HG03045 (cell line): ENCODE measurements at regions not wholly inside any gene's neighbourhood (a gene's known extent, or its start where the extent isn't known, plus 50 kb on each side); places are given as distances from the start of the nearest gene placed in this dataset.
"Not testable (repeated sequence)": the region's sequence is repeated elsewhere in the genome, so short reads cannot be mapped to it uniquely, and the experiment has no call there.

Experiments
- ATAC-seq: cut with Tn5 transposase; IDR thresholded peaks from one replicate; pipeline ENCODE4 v1.9.1; 2021; ENCODE audit warnings: mild to moderate bottlenecking, moderate library complexity; ENCODE audit not compliant: unreplicated experiment

GRCh38 chr2:210954386-210954907, 398.0 kb downstream of the CPS1 start:
- ATAC-seq: no peak

- no peak for ATAC-seq
Observed at GRCh38 chr2:210955591-210955990, 399.2 kb downstream of the CPS1 start.

- no peak for ATAC-seq
Observed at GRCh38 chr2:210956101-210956500, 399.7 kb downstream of the CPS1 start.

- ATAC-seq: no peak
Observed at GRCh38 chr2:210961249-210961648, 404.9 kb downstream of the CPS1 start.

GRCh38 chr2:210963386-210963785, 407.0 kb downstream of the CPS1 start:
- no peak for ATAC-seq

- no peak for ATAC-seq
Observed at GRCh38 chr2:210964141-210964764, 407.9 kb downstream of the CPS1 start.

GRCh38 chr2:210965472-210965871, 409.1 kb downstream of the CPS1 start:
- no peak for ATAC-seq

- no peak for ATAC-seq
Observed at GRCh38 chr2:210966330-210966729, 409.9 kb downstream of the CPS1 start.

GRCh38 chr2:210971431-210971830, 415.0 kb downstream of the CPS1 start:
- no peak for ATAC-seq

GRCh38 chr2:210986806-210987205, 430.4 kb downstream of the CPS1 start:
- not testable (repeated sequence) for ATAC-seq

- ATAC-seq: no peak
Observed at GRCh38 chr2:210991107-210991506, 434.7 kb downstream of the CPS1 start.

GRCh38 chr2:210994104-210994503, 437.7 kb downstream of the CPS1 start:
- no peak for ATAC-seq

- ATAC-seq: no peak
Observed at GRCh38 chr2:210997373-210997772, 441.0 kb downstream of the CPS1 start.

- ATAC-seq: no peak
Observed at GRCh38 chr2:210998334-210998733, 441.9 kb downstream of the CPS1 start.

GRCh38 chr2:211014376-211014775, 458.0 kb downstream of the CPS1 start:
- ATAC-seq: no peak

- ATAC-seq: no peak
Observed at GRCh38 chr2:211014906-211015305, 458.5 kb downstream of the CPS1 start.

GRCh38 chr2:211025089-211025488, 468.7 kb downstream of the CPS1 start:
- not testable (repeated sequence) for ATAC-seq

- ATAC-seq: no peak
Observed at GRCh38 chr2:211026109-211026508, 469.7 kb downstream of the CPS1 start.

GRCh38 chr2:211027976-211028375, 471.6 kb downstream of the CPS1 start:
- no peak for ATAC-seq

GRCh38 chr2:211033765-211034164, 477.4 kb downstream of the CPS1 start:
- ATAC-seq: no peak

- ATAC-seq: no peak
Observed at GRCh38 chr2:211035548-211036185, 479.3 kb downstream of the CPS1 start.

GRCh38 chr2:211045025-211045424, 488.6 kb downstream of the CPS1 start:
- no peak for ATAC-seq
